Heart right ventricle (tissue), 16 donors: ENCODE measurements at regions not wholly inside any gene's neighbourhood (a gene's known extent, or its start where the extent isn't known, plus 50 kb on each side); places are given as distances from the start of the nearest gene placed in this dataset.

ENCODE experiments used
- ATAC-seq, 8 donors: fragments of 200-7000 bp; cut with Tn5 transposase; one replicate each; pipeline ENCODE4 v1.9.1; 2020; ENCODE audit warnings: mild to moderate bottlenecking in 8 of 8, moderate library complexity in 8 of 8, moderate number of reproducible peaks in 1 of 8
- DNase-seq, 2 donors: peaks; one replicate each; pipeline ENCODE4 v3.0.0-alpha.2; 2020
- H3K27ac ChIP-seq, 10 donors: fragments of 200-600 bp; sonication (generic) in 2 of 10; one replicate each; pipeline versions ENCODE4 v1.5.0 to v1.8.0; 2020 to 2022; ENCODE audit warnings: mild to moderate bottlenecking in 3 of 10
- H3K27me3 ChIP-seq, 7 donors: fragments of 200-600 bp; one replicate each; pipeline ENCODE4 v1.8.0; 2021 to 2022; ENCODE audit warnings: mild to moderate bottlenecking in 2 of 7
- H3K36me3 ChIP-seq, 9 donors: fragments of 200-600 bp; sonication (generic) in 1 of 9; one replicate each; pipeline versions ENCODE4 v1.5.0 to v1.8.0; 2020 to 2022; ENCODE audit warnings: mild to moderate bottlenecking in 2 of 9
- H3K4me1 ChIP-seq, 9 donors: fragments of 200-600 bp; sonication (generic) in 1 of 9; one replicate each; pipeline versions ENCODE4 v1.5.0 to v1.8.0; 2020 to 2022; ENCODE audit warnings: mild to moderate bottlenecking in 4 of 9
- H3K4me3 ChIP-seq, 10 donors: fragments of 200-600 bp; sonication (generic) in 2 of 10; one replicate each; pipeline versions ENCODE4 v1.5.0 to v1.8.0; 2020 to 2022; ENCODE audit warnings: mild to moderate bottlenecking in 7 of 10, moderate library complexity in 2 of 10
- H3K9me3 ChIP-seq, 11 donors: fragments of 200-600 bp in 10 of 11; sonication (generic) in 2 of 11; one replicate each; pipeline versions ENCODE4 v1.5.0 to v1.8.0; 2013 to 2022; ENCODE audit warnings: mild to moderate bottlenecking in 2 of 11, control low read depth in 1 of 11, moderate library complexity in 1 of 11
- CTCF ChIP-seq, 9 donors: fragments of 200-600 bp; sonication (generic) in 2 of 9; IDR thresholded peaks; one replicate each; pipeline versions ENCODE4 v1.5.0 to v1.8.0; 2021 to 2022; ENCODE audit warnings: antibody characterized with exemption in 9 of 9, mild to moderate bottlenecking in 5 of 9, moderate library complexity in 1 of 9
- WGBS, 2 donors: extraction: QIAGEN DNeasy Blood & Tissue Kit; methylation state at CpG; one replicate each; pipeline ENCODE4 v1.1.7; 2013; ENCODE audit warnings: inconsistent platforms in 1 of 2; 5-methylcytosine and 5-hydroxymethylcytosine counted together
- intact Hi-C, 10 donors: fragments of 100-400 bp; cut with DNase I; formaldehyde crosslinking; loops; one replicate each; pipeline versions ENCODE4 v1.11.1 to v1.14.2; 2022
- donor health status: Arrhythmogenic right ventricular cardiomyopathy.
- donor health status: ischemic (EF 13 %, LVEDD 7.1; RV severe dilation, severe dysfunction).
- donor health status: healthy with polysubstance abuse.
- donor health status: DM: no; HTN: yes; CAD: no.
- donor health status: DM: no; HTN: no; CAD: no.
- donor health status: ischemic (EF 25% LVEDD 6.9; RV normal size, moderate dysfunction).
- donor health status: ischemic (EF 25% LVEDD 5.7; RV mildly dilated, moderate dysfunction).
- donor health status: healthy.
- donor health status: DM: yes; HTN: yes; CAD: no.
- donor health status: Ischemic cardiomyopathy.
- donor health status: ischemic (EF 35%, LVEDD 5.7; RV mildly dilated, moderate dysfunction).
- donor health status: nonischemic (EF 11% LVEDD 7.7; RV severe dilation, severe dysfunction).
- donor health status: DM: yes; HTN: yes; CAD: no.
- donor health status: PGD.
- donor health status: ischemic (EF 29% LVEDD 5.4; RV normal size, mild dysfunction).
- donor health status: nonischemic (EF 23%, LVEDD 6.1; RV moderate dilation, normal function).

DNA sequence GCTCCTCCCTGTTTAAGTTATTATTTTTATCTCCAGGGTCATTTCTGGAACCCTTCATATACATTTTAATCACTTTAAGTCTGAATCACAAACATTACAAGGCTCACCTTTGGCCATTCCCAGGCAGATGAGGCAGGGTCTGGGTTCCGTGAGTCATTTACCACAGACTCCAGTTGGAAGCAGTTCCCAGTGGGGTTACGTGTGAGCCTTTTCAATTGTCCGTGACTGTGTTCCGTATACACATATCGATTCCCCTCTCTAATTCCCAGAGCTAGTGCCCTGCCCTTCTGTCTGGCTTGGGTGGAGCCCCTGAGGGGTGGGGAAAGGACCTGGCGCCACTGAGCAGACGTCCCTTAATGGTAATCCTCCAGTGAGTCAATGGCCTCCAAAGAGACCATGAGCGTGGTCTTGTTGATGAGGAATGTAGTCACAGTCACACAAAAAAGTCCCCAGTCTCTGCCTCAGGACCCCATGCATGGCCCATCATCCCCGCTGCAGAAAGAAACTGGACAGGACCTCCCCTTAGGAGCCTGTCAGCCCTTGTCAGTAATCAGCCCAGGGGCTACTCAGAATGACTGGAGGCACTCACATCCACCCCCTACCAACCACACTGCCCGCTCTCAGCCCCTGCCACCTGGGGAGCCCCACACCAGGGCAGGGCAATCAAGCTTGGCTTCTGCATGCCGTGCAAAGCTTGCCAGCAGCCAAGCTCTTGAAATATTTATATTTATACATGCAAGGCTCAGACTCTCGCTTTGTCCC is 144.4 kb downstream of the ZIC5 start:
- Histone ChIP-seq H3K36me3 (no peaks in the 10 kb centered on the region), H3K27ac (no peak overlapping the region), H3K9me3 (peaks cover 0 to 23% (median 4%) of the 10 kb centered on the region in 11 donors), H3K4me3 (no peak overlapping the region), H3K4me1 (no peaks in the 10 kb centered on the region), H3K27me3 (no peaks in the 10 kb centered on the region)
- DNase-seq = no peak
- TF ChIP-seq CTCF (IDR thresholded peaks at IDR 0.05) = no peak
- ATAC-seq = no peak
- intact Hi-C loops = no loop called here
- 92 to 94% methylated on average over 12 of the region's 12 CpGs for WGBS, 2 donors

GRCh38 chr13:99823961-99824360 is 147.6 kb downstream of the ZIC5 start:
- Histone ChIP-seq H3K4me1 (no peaks in the 10 kb centered on the region), H3K9me3 (peaks cover 0 to 23% (median 4%) of the 10 kb centered on the region in 11 donors), H3K4me3 (no peak overlapping the region), H3K36me3 (no peaks in the 10 kb centered on the region), H3K27me3 (no peaks in the 10 kb centered on the region), H3K27ac (no peak overlapping the region)
- ATAC-seq (no peak), DNase-seq (no peak)
- intact Hi-C loops = no loop called here
- WGBS, 2 donors = 81 to 88% methylated on average over 2 of the region's 2 CpGs
- no peak for TF ChIP-seq CTCF (IDR thresholded peaks at IDR 0.05)

GRCh38 chr13:99822820-99823219 is 148.7 kb downstream of the ZIC5 start:
- TF ChIP-seq CTCF (IDR thresholded peaks at IDR 0.05) = no peak
- Histone ChIP-seq H3K4me1 (no peaks in the 10 kb centered on the region), H3K27ac (no peak overlapping the region), H3K36me3 (no peaks in the 10 kb centered on the region), H3K27me3 (no peaks in the 10 kb centered on the region), H3K4me3 (no peak overlapping the region), H3K9me3 (peaks cover 0 to 23% (median 4%) of the 10 kb centered on the region in 11 donors)
- DNase-seq (no peak), ATAC-seq (no peak)
- WGBS, 2 donors = 82 to 93% methylated on average over 2 of the region's 2 CpGs
- intact Hi-C loops = no loop called here

- no peak for TF ChIP-seq CTCF (IDR thresholded peaks at IDR 0.05)
- Histone ChIP-seq H3K27ac (no peak overlapping the region), H3K9me3 (peaks cover 0 to 24% (median 4%) of the 10 kb centered on the region in 11 donors), H3K27me3 (no peaks in the 10 kb centered on the region), H3K36me3 (no peaks in the 10 kb centered on the region), H3K4me3 (no peak overlapping the region), H3K4me1 (no peaks in the 10 kb centered on the region)
- DNase-seq (no peak), ATAC-seq (no peak)
- intact Hi-C loops = no loop called here
- WGBS, 2 donors = 77 to 87% methylated on average over 3 of the region's 3 CpGs
Measured at GRCh38 chr13:99821741-99822140, 149.8 kb downstream of the ZIC5 start.
